ENCODE measurements at regions not wholly inside any gene's neighbourhood (a gene's known extent, or its start where the extent isn't known, plus 50 kb on each side); places are given as distances from the start of the nearest gene placed in this dataset.

- Histone ChIP-seq H3K23ac (ENCODE audit: low read length) (no peak overlapping the region), H3K79me2 (ENCODE audit: control insufficient read depth, insufficient read depth, low read length, poor library complexity) (no peaks in the 10 kb centered on the region), H4K8ac (ENCODE audit: low read depth, low read length) (no peak overlapping the region), H3K18ac (ENCODE audit: low read length) (no peak overlapping the region), H3K36me3 (ENCODE audit: control insufficient read depth in 1 of 2, insufficient read depth in 2 of 2, low read length in 2 of 2) (no peaks in the 10 kb centered on the region), H2BK5ac (ENCODE audit: low read depth, low read length, poor library complexity) (no peak overlapping the region), H3K27ac (ENCODE audit: low read depth, low read length) (no peak overlapping the region), H2AK5ac (ENCODE audit: low read length) (no peak overlapping the region), H3K9ac (ENCODE audit: low read length) (no peak overlapping the region), H3K4ac (ENCODE audit: low read depth, low read length) (no peak overlapping the region), H4K91ac (ENCODE audit: low read depth, low read length) (no peak overlapping the region), H3K27me3 (ENCODE audit: insufficient read depth, low read length) (no peaks in the 10 kb centered on the region), H2BK12ac (ENCODE audit: low read length) (no peak overlapping the region), H3K9me3 (ENCODE audit: insufficient read depth, low read depth, low read length) (no peaks in the 10 kb centered on the region), H3K4me1 (ENCODE audit: control insufficient read depth in 1 of 2, insufficient read depth in 2 of 2, low read length in 2 of 2) (no peaks in the 10 kb centered on the region), H3K4me3 (ENCODE audit: low read depth, low read length) (no peak overlapping the region), H3K14ac (ENCODE audit: low read length) (no peak overlapping the region), H3K4me2 (ENCODE audit: low read length) (no peak overlapping the region), H3K79me1 (ENCODE audit: low read length) (no peaks in the 10 kb centered on the region), H4K12ac (ENCODE audit: low read depth, low read length) (no peak overlapping the region), H2AFZ (ENCODE audit: insufficient read depth, low read length, poor library complexity) (no peak overlapping the region), H2BK120ac (ENCODE audit: insufficient read depth, low read length, poor library complexity) (no peak overlapping the region)
- no CpG with 5 or more reads among the region's 3 CpGs for WGBS (ENCODE audit: extremely low coverage, insufficient coverage, insufficient read length)
- DNase-seq, result no peak
These were observed 465.5 kb upstream of the ACTRT1 start for GRCh38 chrX:128517691-128518090.

DNA sequence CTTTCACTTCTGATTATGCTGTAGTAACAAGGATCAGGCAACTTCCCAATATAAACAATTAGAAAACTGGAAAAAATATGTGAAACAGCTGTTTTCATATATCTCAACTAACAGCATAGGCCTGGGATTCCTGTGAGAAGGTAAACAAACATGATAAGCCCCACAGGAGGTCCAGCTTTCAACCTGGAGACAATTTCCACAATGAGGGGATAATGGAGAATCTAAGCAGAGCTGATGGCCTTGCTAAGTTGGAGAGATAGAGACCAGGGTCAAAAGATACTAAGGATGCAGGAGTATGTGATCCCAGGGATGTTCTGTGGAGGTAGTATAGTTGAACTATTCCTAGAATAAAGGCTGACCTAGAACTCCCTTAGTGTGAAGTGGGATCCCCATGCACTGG is 452.3 kb upstream of the ACTRT1 start:
- H3K27ac ChIP-seq (ENCODE audit: low read depth, low read length), result no peak overlapping the region
- no peak overlapping the region for H3K4ac ChIP-seq (ENCODE audit: low read depth, low read length)
- no peak overlapping the region for H4K12ac ChIP-seq (ENCODE audit: low read depth, low read length)
- H2BK5ac ChIP-seq (ENCODE audit: low read depth, low read length, poor library complexity), result no peak overlapping the region
- H2BK12ac ChIP-seq (ENCODE audit: low read length), result no peak overlapping the region
- H2AFZ ChIP-seq (ENCODE audit: insufficient read depth, low read length, poor library complexity), result no peak overlapping the region
- no peaks in the 10 kb centered on the region for H3K27me3 ChIP-seq (ENCODE audit: insufficient read depth, low read length)
- H2AK5ac ChIP-seq (ENCODE audit: low read length), result no peak overlapping the region
- H3K36me3 ChIP-seq (ENCODE audit: control insufficient read depth in 1 of 2, insufficient read depth in 2 of 2, low read length in 2 of 2), result no peaks in the 10 kb centered on the region
- H3K18ac ChIP-seq (ENCODE audit: low read length), result no peak overlapping the region
- H3K79me2 ChIP-seq (ENCODE audit: control insufficient read depth, insufficient read depth, low read length, poor library complexity), result no peaks in the 10 kb centered on the region
- H4K8ac ChIP-seq (ENCODE audit: low read depth, low read length), result no peak overlapping the region
- H3K9me3 ChIP-seq (ENCODE audit: insufficient read depth, low read depth, low read length), result no peaks in the 10 kb centered on the region
- no peak overlapping the region for H3K9ac ChIP-seq (ENCODE audit: low read length)
- H3K4me2 ChIP-seq (ENCODE audit: low read length), result no peak overlapping the region
- no peaks in the 10 kb centered on the region for H3K79me1 ChIP-seq (ENCODE audit: low read length)
- no peak overlapping the region for H2BK120ac ChIP-seq (ENCODE audit: insufficient read depth, low read length, poor library complexity)
- DNase-seq, result no peak
- no peak overlapping the region for H3K14ac ChIP-seq (ENCODE audit: low read length)
- H3K4me3 ChIP-seq (ENCODE audit: low read depth, low read length), result no peak overlapping the region
- H3K23ac ChIP-seq (ENCODE audit: low read length), result no peak overlapping the region
- no peak overlapping the region for H4K91ac ChIP-seq (ENCODE audit: low read depth, low read length)
- no peaks in the 10 kb centered on the region for H3K4me1 ChIP-seq (ENCODE audit: control insufficient read depth in 1 of 2, insufficient read depth in 2 of 2, low read length in 2 of 2)

- Histone ChIP-seq H4K8ac (ENCODE audit: low read depth, low read length) (no peak overlapping the region), H4K91ac (ENCODE audit: low read depth, low read length) (no peak overlapping the region), H3K4ac (ENCODE audit: low read depth, low read length) (no peak overlapping the region), H3K79me2 (ENCODE audit: control insufficient read depth, insufficient read depth, low read length, poor library complexity) (no peaks in the 10 kb centered on the region), H3K9me3 (ENCODE audit: insufficient read depth, low read depth, low read length) (no peaks in the 10 kb centered on the region), H3K9ac (ENCODE audit: low read length) (no peak overlapping the region), H3K14ac (ENCODE audit: low read length) (no peak overlapping the region), H2AK5ac (ENCODE audit: low read length) (no peak overlapping the region), H2BK12ac (ENCODE audit: low read length) (no peak overlapping the region), H3K27me3 (ENCODE audit: insufficient read depth, low read length) (no peaks in the 10 kb centered on the region), H3K27ac (ENCODE audit: low read depth, low read length) (no peak overlapping the region), H3K23ac (ENCODE audit: low read length) (no peak overlapping the region), H4K12ac (ENCODE audit: low read depth, low read length) (no peak overlapping the region), H3K4me1 (ENCODE audit: control insufficient read depth in 1 of 2, insufficient read depth in 2 of 2, low read length in 2 of 2) (no peaks in the 10 kb centered on the region), H3K4me3 (ENCODE audit: low read depth, low read length) (no peak overlapping the region), H3K4me2 (ENCODE audit: low read length) (no peak overlapping the region), H2AFZ (ENCODE audit: insufficient read depth, low read length, poor library complexity) (no peak overlapping the region), H3K79me1 (ENCODE audit: low read length) (no peaks in the 10 kb centered on the region), H2BK5ac (ENCODE audit: low read depth, low read length, poor library complexity) (no peak overlapping the region), H3K18ac (ENCODE audit: low read length) (no peak overlapping the region), H2BK120ac (ENCODE audit: insufficient read depth, low read length, poor library complexity) (no peak overlapping the region), H3K36me3 (ENCODE audit: control insufficient read depth in 1 of 2, insufficient read depth in 2 of 2, low read length in 2 of 2) (no peaks in the 10 kb centered on the region)
- peak in 1 of 2 donors; percentile 27 for DNase-seq
- WGBS (ENCODE audit: extremely low coverage, insufficient coverage, insufficient read length), result no CpG with 5 or more reads among the region's 5 CpGs
These were observed 411.9 kb upstream of the ACTRT1 start for GRCh38 chrX:128464116-128464515.

DNA sequence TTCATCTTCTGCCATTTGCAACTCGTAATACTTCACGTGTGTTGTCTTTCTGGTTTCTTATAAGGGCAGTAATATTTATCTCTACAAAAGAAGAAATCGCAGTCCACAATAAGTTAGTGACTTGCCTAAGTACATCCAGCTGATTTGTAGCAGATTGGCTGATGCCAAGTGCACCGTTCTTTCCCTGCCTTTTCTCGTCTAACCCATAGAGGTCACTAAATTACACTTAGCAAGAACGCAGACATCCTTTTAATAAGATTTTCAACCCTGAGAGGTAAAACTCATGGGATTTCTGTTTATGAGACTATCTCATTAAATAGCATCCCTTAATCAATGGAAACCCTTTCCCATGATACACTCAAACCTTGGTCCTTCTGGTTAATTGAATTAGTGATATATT is 408.6 kb upstream of the ACTRT1 start:
- Histone ChIP-seq H3K18ac (ENCODE audit: low read length) (no peak overlapping the region), H3K4ac (ENCODE audit: low read depth, low read length) (no peak overlapping the region), H3K27ac (ENCODE audit: low read depth, low read length) (no peak overlapping the region), H2AK5ac (ENCODE audit: low read length) (no peak overlapping the region), H3K27me3 (ENCODE audit: insufficient read depth, low read length) (no peaks in the 10 kb centered on the region), H3K79me1 (ENCODE audit: low read length) (no peaks in the 10 kb centered on the region), H2BK120ac (ENCODE audit: insufficient read depth, low read length, poor library complexity) (no peak overlapping the region), H2BK12ac (ENCODE audit: low read length) (no peak overlapping the region), H3K9me3 (ENCODE audit: insufficient read depth, low read depth, low read length) (no peaks in the 10 kb centered on the region), H3K23ac (ENCODE audit: low read length) (no peak overlapping the region), H2BK5ac (ENCODE audit: low read depth, low read length, poor library complexity) (no peak overlapping the region), H3K79me2 (ENCODE audit: control insufficient read depth, insufficient read depth, low read length, poor library complexity) (no peaks in the 10 kb centered on the region), H4K91ac (ENCODE audit: low read depth, low read length) (no peak overlapping the region), H2AFZ (ENCODE audit: insufficient read depth, low read length, poor library complexity) (no peak overlapping the region), H3K9ac (ENCODE audit: low read length) (no peak overlapping the region), H4K8ac (ENCODE audit: low read depth, low read length) (no peak overlapping the region), H3K36me3 (ENCODE audit: control insufficient read depth in 1 of 2, insufficient read depth in 2 of 2, low read length in 2 of 2) (no peaks in the 10 kb centered on the region), H3K4me2 (ENCODE audit: low read length) (no peak overlapping the region), H3K4me1 (ENCODE audit: control insufficient read depth in 1 of 2, insufficient read depth in 2 of 2, low read length in 2 of 2) (no peaks in the 10 kb centered on the region), H4K12ac (ENCODE audit: low read depth, low read length) (no peak overlapping the region), H3K4me3 (ENCODE audit: low read depth, low read length) (no peak overlapping the region), H3K14ac (ENCODE audit: low read length) (no peak overlapping the region)
- no CpG with 5 or more reads among the region's 6 CpGs for WGBS (ENCODE audit: extremely low coverage, insufficient coverage, insufficient read length)
- DNase-seq, result peak in 1 of 2 donors; percentile 3
